Right lobe of liver (tissue), 4 donors: ENCODE measurements at regions not wholly inside any gene's neighbourhood (a gene's known extent, or its start where the extent isn't known, plus 50 kb on each side); places are given as distances from the start of the nearest gene placed in this dataset.

Source experiments
- POLR2A ChIP-seq: fragments of 450-650 bp; IDR thresholded peaks from one replicate; pipeline ENCODE4 v1.6.1; 2017; ENCODE audit warnings: antibody characterized with exemption, mild to moderate bottlenecking
- TF ChIP-seq, protein P1 (sequence below), 4 donors: fragments of 200-600 bp in 3 of 4; fragments of 450-650 bp in 1 of 4; IDR thresholded peaks; one replicate each; pipeline versions ENCODE4 v1.5.1 to v1.8.0; 2016 to 2022; ENCODE audit warnings: antibody characterized with exemption in 4 of 4, mild to moderate bottlenecking in 2 of 4
- donor health status: DM: no; HTN: no; CAD: no.
- donor health status: DM: no; HTN: no; CAD: no.
- donor health status: DM: no; HTN: yes; CAD: no.

- TF ChIP-seq, protein P1, sequence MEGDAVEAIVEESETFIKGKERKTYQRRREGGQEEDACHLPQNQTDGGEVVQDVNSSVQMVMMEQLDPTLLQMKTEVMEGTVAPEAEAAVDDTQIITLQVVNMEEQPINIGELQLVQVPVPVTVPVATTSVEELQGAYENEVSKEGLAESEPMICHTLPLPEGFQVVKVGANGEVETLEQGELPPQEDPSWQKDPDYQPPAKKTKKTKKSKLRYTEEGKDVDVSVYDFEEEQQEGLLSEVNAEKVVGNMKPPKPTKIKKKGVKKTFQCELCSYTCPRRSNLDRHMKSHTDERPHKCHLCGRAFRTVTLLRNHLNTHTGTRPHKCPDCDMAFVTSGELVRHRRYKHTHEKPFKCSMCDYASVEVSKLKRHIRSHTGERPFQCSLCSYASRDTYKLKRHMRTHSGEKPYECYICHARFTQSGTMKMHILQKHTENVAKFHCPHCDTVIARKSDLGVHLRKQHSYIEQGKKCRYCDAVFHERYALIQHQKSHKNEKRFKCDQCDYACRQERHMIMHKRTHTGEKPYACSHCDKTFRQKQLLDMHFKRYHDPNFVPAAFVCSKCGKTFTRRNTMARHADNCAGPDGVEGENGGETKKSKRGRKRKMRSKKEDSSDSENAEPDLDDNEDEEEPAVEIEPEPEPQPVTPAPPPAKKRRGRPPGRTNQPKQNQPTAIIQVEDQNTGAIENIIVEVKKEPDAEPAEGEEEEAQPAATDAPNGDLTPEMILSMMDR (IDR thresholded peaks at IDR 0.05) = no peak
- no peak for TF ChIP-seq POLR2A
Measured at GRCh38 chr13:61738236-61738750, 322.6 kb upstream of the PCDH20 start.
